Hepatocyte (in vitro differentiated cells): ENCODE measurements at regions not wholly inside any gene's neighbourhood (a gene's known extent, or its start where the extent isn't known, plus 50 kb on each side); places are given as distances from the start of the nearest gene placed in this dataset.

ENCODE experiments used
- EZH2 ChIP-seq: fragments of 200-600 bp; sonication (generic); IDR thresholded peaks from 2 replicates; pipeline ENCODE4 v1.6.1; 2016; ENCODE audit warnings: antibody characterized with exemption, mild to moderate bottlenecking, borderline replicate concordance
- TF ChIP-seq, protein P1 (sequence below): fragments of 200-600 bp; sonication (generic); IDR thresholded peaks from 2 replicates; pipeline ENCODE4 v1.5.1; 2016; ENCODE audit warnings: antibody characterized with exemption, mild to moderate bottlenecking; ENCODE audit not compliant: poor library complexity

DNA sequence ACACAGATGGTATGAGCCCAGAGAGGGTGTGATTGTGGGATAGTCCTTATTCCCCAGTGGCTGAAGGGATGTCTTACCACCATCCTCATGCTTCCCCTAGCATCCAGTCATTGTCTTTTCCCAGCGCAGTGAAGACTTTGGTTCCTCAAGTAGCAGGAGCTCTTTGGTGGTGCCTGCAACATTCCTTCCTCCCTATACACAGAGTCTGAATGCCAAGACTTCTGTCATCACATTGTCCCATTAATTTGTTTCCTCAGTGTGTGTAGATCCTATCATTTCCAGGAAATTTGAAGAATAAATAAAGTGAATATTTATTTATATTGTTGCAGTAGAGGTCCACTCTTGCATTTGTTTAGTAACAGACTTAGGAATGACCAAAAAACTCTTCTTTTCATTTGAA is 147.2 kb downstream of the DACT1 start:
- TF ChIP-seq, protein P1, sequence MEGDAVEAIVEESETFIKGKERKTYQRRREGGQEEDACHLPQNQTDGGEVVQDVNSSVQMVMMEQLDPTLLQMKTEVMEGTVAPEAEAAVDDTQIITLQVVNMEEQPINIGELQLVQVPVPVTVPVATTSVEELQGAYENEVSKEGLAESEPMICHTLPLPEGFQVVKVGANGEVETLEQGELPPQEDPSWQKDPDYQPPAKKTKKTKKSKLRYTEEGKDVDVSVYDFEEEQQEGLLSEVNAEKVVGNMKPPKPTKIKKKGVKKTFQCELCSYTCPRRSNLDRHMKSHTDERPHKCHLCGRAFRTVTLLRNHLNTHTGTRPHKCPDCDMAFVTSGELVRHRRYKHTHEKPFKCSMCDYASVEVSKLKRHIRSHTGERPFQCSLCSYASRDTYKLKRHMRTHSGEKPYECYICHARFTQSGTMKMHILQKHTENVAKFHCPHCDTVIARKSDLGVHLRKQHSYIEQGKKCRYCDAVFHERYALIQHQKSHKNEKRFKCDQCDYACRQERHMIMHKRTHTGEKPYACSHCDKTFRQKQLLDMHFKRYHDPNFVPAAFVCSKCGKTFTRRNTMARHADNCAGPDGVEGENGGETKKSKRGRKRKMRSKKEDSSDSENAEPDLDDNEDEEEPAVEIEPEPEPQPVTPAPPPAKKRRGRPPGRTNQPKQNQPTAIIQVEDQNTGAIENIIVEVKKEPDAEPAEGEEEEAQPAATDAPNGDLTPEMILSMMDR: no peak
- TF ChIP-seq EZH2: no peak
